ENCODE measurements at regions not wholly inside any gene's neighbourhood (a gene's known extent, or its start where the extent isn't known, plus 50 kb on each side); places are given as distances from the start of the nearest gene placed in this dataset.
"Not testable (repeated sequence)": the region's sequence is repeated elsewhere in the genome, so short reads cannot be mapped to it uniquely, and the experiment has no call there.

DNA sequence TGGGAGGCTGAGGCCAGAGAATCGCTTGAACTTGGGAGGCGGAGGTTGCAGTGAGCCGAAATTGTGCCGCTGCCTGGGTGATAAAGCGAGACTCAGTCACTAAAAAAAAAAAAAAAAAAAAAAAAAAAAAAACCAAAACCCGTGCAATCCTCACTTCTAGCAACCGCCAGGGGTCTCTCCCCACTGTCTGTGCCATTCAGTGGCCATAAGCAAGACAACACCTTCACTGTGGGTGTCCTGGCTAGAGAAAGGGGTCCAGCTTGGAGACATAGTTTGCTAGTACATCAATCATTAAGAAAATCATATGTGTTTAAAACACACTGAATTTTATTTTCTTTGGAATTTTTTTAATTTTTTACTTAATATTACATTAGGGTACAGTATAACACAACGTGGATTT, 68.2 kb downstream of the RASL11A start:
- no peaks in the 10 kb centered on the region for H3K36me3 ChIP-seq
- H3K4me3 ChIP-seq (ENCODE audit: low read depth, low read length) = no peak overlapping the region
- no peaks in the 10 kb centered on the region for H3K9me3 ChIP-seq (ENCODE audit: severe bottlenecking)
- no peaks in the 10 kb centered on the region for H3K27me3 ChIP-seq (ENCODE audit: insufficient read depth, low read depth, severe bottlenecking)
- DNase-seq = no peak
- no peak overlapping the region for H3K27ac ChIP-seq
- no peak for TF ChIP-seq CTCF (IDR thresholded peaks at IDR 0.05; ENCODE audit: low read depth, low read length)

GRCh38 chr13:27339299-27339698, 68.7 kb downstream of the RASL11A start:
- Histone ChIP-seq H3K36me3 (no peaks in the 10 kb centered on the region), H3K27ac (no peak overlapping the region), H3K9me3 (ENCODE audit: severe bottlenecking) (no peaks in the 10 kb centered on the region), H3K4me3 (ENCODE audit: low read depth, low read length) (no peak overlapping the region), H3K27me3 (ENCODE audit: insufficient read depth, low read depth, severe bottlenecking) (no peaks in the 10 kb centered on the region)
- peak; percentile 98 for TF ChIP-seq CTCF (IDR thresholded peaks at IDR 0.05; ENCODE audit: low read depth, low read length)
- peak; percentile 91 for DNase-seq

- TF ChIP-seq CTCF (IDR thresholded peaks at IDR 0.05; ENCODE audit: low read depth, low read length) = no peak
- DNase-seq = no peak
- H3K27ac ChIP-seq = no peak overlapping the region
Observed at GRCh38 chr13:27341616-27342015, 71.0 kb downstream of the RASL11A start.

DNA sequence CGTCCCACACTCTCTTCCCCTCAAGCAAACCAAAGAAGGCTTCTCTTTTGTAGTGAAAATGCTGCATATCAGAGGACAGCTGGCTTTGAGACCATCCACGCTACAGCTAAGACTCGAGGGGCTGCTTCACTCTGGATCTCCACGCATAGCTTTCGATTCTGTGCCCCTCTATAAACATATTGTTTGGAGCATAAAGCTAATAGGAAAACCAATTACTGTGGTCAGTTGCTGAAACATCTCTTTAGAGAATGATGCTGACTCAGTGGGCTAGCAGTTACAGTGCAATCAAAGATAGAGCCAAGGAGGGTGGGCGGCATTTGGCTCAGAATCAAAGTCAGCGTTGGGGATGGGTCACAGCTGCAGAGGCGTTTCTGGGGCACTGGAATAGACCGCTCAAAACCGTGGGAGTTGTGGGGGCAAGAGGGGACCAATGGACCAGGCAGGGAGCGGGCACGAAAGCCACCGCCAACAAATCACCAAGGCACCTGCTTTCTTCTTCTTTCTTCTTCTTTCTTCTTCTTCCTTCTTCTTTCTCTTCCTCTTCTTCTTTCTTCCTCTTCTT, 76.7 kb downstream of the RASL11A start:
- Histone ChIP-seq H3K4me3 (ENCODE audit: low read depth, low read length) (no peak overlapping the region), H3K36me3 (no peaks in the 10 kb centered on the region)
- no peak for TF ChIP-seq CTCF (IDR thresholded peaks at IDR 0.05; ENCODE audit: low read depth, low read length)

More at GRCh38 chr13:27341616-27342015, 71.0 kb downstream of the RASL11A start:
- no peaks in the 10 kb centered on the region for H3K9me3 ChIP-seq (ENCODE audit: severe bottlenecking)
- H3K36me3 ChIP-seq = no peaks in the 10 kb centered on the region
- no peak overlapping the region for H3K4me3 ChIP-seq (ENCODE audit: low read depth, low read length)
- no peaks in the 10 kb centered on the region for H3K27me3 ChIP-seq (ENCODE audit: insufficient read depth, low read depth, severe bottlenecking)

DNA sequence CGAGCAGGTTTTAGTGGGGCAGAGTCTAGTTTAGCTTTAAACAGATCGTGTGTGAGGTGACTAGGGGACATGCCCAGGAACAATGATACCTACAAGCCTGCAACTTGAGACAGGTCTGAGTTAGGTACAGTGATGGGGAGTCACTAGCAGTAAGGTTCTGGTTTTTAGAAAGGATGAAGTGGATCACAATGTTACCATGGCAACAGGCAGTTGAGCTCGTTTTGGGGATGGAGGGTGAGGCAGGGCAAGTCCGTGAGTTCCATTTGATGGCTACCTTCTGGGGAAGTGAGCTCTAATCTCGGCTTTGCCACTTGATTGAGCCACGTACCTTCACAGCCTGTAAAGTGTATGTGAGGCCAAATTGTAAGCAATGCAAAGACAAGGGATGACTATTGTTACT, 76.0 kb upstream of the GTF3A start:
- TF ChIP-seq CTCF (IDR thresholded peaks at IDR 0.05; ENCODE audit: low read depth, low read length) = no peak
- no peaks in the 10 kb centered on the region for H3K36me3 ChIP-seq
- H3K27ac ChIP-seq = no peak overlapping the region
- H3K9me3 ChIP-seq (ENCODE audit: severe bottlenecking) = peaks cover 9% of the 10 kb centered on the region
- DNase-seq = no peak
- no peak overlapping the region for H3K4me3 ChIP-seq (ENCODE audit: low read depth, low read length)
- no peaks in the 10 kb centered on the region for H3K27me3 ChIP-seq (ENCODE audit: insufficient read depth, low read depth, severe bottlenecking)

More for the DNA sequence above, 76.7 kb downstream of the RASL11A start:
- H3K27me3 ChIP-seq (ENCODE audit: insufficient read depth, low read depth, severe bottlenecking) = no peaks in the 10 kb centered on the region
- peaks cover 9% of the 10 kb centered on the region for H3K9me3 ChIP-seq (ENCODE audit: severe bottlenecking)
- no peak for DNase-seq
- H3K27ac ChIP-seq = no peak overlapping the region

- no peaks in the 10 kb centered on the region for H3K36me3 ChIP-seq
- no peaks in the 10 kb centered on the region for H3K27me3 ChIP-seq (ENCODE audit: insufficient read depth, low read depth, severe bottlenecking)
- peaks cover 9% of the 10 kb centered on the region for H3K9me3 ChIP-seq (ENCODE audit: severe bottlenecking)
- TF ChIP-seq CTCF (IDR thresholded peaks at IDR 0.05; ENCODE audit: low read depth, low read length) = no peak
- H3K4me3 ChIP-seq (ENCODE audit: low read depth, low read length) = no peak overlapping the region
- no peak for DNase-seq
- no peak overlapping the region for H3K27ac ChIP-seq
Observed at GRCh38 chr13:27349458-27349857, 75.0 kb upstream of the GTF3A start.

GRCh38 chr13:27350825-27351224, 73.6 kb upstream of the GTF3A start:
- not testable (repeated sequence) for H3K4me3 ChIP-seq (ENCODE audit: low read depth, low read length); H3K27me3 ChIP-seq (ENCODE audit: insufficient read depth, low read depth, severe bottlenecking); H3K27ac ChIP-seq; H3K9me3 ChIP-seq (ENCODE audit: severe bottlenecking); DNase-seq; H3K36me3 ChIP-seq
